Esophagus squamous epithelium (tissue), 5 donors: ENCODE measurements at regions not wholly inside any gene's neighbourhood (a gene's known extent, or its start where the extent isn't known, plus 50 kb on each side); places are given as distances from the start of the nearest gene placed in this dataset.

Experiments
- DNase-seq: peaks from one replicate; lab custom pipeline; 2025; lab: John Stamatoyannopoulos, UW
- H3K27ac ChIP-seq, 4 donors: fragments of 200-600 bp; sonication (generic); one replicate each; pipeline ENCODE4 v1.5.1; 2016 to 2019; ENCODE audit warnings: mild to moderate bottlenecking in 1 of 4
- H3K27me3 ChIP-seq, 4 donors: fragments of 200-600 bp; sonication (generic); 1 replicate in 3 of 4; 2 replicates in 1 of 4; pipeline versions ENCODE4 v1.5.1 to v1.6.0; 2017 to 2021; ENCODE audit warnings: antibody characterized with exemption in 1 of 4
- H3K36me3 ChIP-seq, 3 donors: fragments of 200-600 bp; sonication (generic); one replicate each; pipeline ENCODE4 v1.5.1; 2016 to 2019
- H3K4me1 ChIP-seq, 3 donors: fragments of 200-600 bp; sonication (generic); one replicate each; pipeline ENCODE4 v1.5.1; 2017 to 2019
- H3K4me3 ChIP-seq, 4 donors: fragments of 200-600 bp; sonication (generic); 1 replicate in 3 of 4; 2 replicates in 1 of 4; pipeline ENCODE4 v1.5.1; 2016 to 2019; ENCODE audit warnings: mild to moderate bottlenecking in 2 of 4, moderate library complexity in 1 of 4
- H3K9me3 ChIP-seq, 3 donors: fragments of 200-600 bp; sonication (generic); one replicate each; pipeline ENCODE4 v1.5.1; 2016 to 2019
- CTCF ChIP-seq, 6 experiments: fragments of 450-650 bp in 4 of 6; fragments of 200-600 bp in 2 of 6; sonication (generic) in 2 of 6; IDR thresholded peaks; one replicate each; pipeline ENCODE4 v1.5.1; 2016 to 2019; ENCODE audit warnings: antibody characterized with exemption in 6 of 6, mild to moderate bottlenecking in 4 of 6, moderate library complexity in 4 of 6
- POLR2A ChIP-seq, 4 donors: fragments of 450-650 bp; IDR thresholded peaks; one replicate each; pipeline ENCODE4 v1.6.1; 2017; ENCODE audit warnings: antibody characterized with exemption in 4 of 4, mild to moderate bottlenecking in 4 of 4, moderate library complexity in 3 of 4
- WGBS, 2 donors: methylation state at CpG; one replicate each; pipeline ENCODE4 v1.1.5; 2018; 5-methylcytosine and 5-hydroxymethylcytosine counted together
- intact Hi-C: fragments of 100-400 bp; cut with DNase I; formaldehyde crosslinking; loops from one replicate; pipeline ENCODE4 v1.15.0; 2022
- donor health status: DM: yes; HTN: yes; CAD: no.

DNA sequence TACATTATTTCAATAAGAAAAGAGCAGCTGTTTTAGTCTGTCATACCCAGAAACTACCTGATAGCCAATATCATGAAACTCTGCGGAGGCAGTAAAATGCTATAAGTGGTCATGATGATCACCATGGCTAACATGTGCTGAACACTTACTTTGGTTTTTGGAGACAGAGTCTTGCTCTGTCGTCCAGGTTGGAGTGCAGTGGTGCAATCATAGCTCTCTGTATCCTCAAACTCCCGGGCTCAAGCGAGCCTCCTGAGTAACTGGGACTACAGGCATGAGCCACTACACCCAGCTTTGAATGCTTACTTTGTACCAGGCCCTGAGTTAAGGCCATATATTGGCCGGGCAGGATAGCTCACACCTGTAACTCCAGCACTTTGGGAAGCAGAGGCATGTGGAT, 101.2 kb upstream of the DHX40 start:
- H3K4me1 ChIP-seq: peaks cover 0 to 31% (median 4%) of the 10 kb centered on the region in 3 donors
- H3K4me3 ChIP-seq: no peak overlapping the region
- TF ChIP-seq POLR2A (IDR thresholded peaks at IDR 0.05): no peak
- H3K9me3 ChIP-seq: no peaks in the 10 kb centered on the region
- H3K36me3 ChIP-seq: no peaks in the 10 kb centered on the region
- peaks cover 0 to 6% (median 0%) of the 10 kb centered on the region in 4 donors for H3K27me3 ChIP-seq
- WGBS, 2 donors: 87 to 94% methylated on average over 2 to 5 of the region's 5 CpGs
- intact Hi-C loops: no loop called here
- H3K27ac ChIP-seq: no peak overlapping the region
- DNase-seq: no peak

GRCh38 chr17:59465949-59466307, 99.5 kb upstream of the DHX40 start:
- no peak for TF ChIP-seq CTCF (IDR thresholded peaks at IDR 0.05)
- no peak overlapping the region for H3K27ac ChIP-seq
- no peaks in the 10 kb centered on the region for H3K36me3 ChIP-seq
- H3K4me1 ChIP-seq: peaks cover 0 to 31% (median 4%) of the 10 kb centered on the region in 3 donors
- peaks cover 0 to 6% (median 0%) of the 10 kb centered on the region in 4 donors for H3K27me3 ChIP-seq
- intact Hi-C loops: no loop called here
- no peaks in the 10 kb centered on the region for H3K9me3 ChIP-seq
- H3K4me3 ChIP-seq: no peak overlapping the region
- no peak for DNase-seq
- WGBS, 2 donors: 78 to 88% methylated on average over 6 of the region's 6 CpGs

DNA sequence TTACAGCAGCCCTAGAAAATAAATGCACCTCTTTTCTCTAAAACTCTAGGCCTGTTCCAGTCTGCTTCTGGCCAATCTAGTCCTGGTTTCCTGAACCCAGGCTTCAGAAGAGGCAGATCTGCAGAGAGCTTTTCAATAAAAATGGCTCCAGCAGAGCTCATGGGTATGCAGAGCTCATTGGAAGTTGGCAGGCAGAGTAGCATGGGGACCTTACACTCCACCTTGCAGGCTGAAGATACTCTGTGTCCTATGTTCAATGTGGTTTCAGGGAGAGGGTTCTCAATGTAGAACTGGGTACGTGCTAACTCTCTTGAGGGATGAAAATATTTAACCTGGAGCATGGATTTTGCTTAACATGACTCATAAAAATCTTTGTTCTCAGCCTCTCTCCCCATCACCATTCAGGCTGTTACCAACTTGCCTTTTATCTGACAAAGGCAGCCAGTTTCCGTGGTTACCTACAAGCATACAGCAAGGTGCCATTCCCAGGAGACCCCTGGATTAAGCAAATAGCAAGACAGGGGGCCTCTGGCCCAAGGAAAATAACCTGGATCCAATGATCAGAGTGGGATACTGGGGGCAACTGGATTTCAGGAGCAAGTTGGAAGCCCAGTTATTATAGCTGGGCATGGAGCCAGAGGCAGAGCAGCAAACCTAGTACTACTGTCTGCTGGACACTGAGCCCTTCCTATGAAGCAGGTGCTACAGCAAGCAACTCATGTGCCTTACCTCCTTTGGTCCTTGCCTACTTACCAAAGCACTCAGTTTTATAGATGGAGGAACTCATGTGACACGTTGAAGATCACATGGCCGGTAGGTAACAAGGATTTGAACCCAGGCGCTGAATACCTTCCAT, 98.2 kb upstream of the DHX40 start:
- Histone ChIP-seq H3K27ac (no peak overlapping the region), H3K9me3 (no peaks in the 10 kb centered on the region), H3K4me1 (peaks cover 0 to 31% (median 4%) of the 10 kb centered on the region in 3 donors), H3K36me3 (no peaks in the 10 kb centered on the region), H3K4me3 (no peak overlapping the region), H3K27me3 (peaks cover 0 to 6% (median 0%) of the 10 kb centered on the region in 4 donors)
- intact Hi-C loops: no loop called here
- TF ChIP-seq POLR2A (IDR thresholded peaks at IDR 0.05) (no peak), CTCF (IDR thresholded peaks at IDR 0.05) (no peak)
- DNase-seq: no peak
- 60 to 76% methylated on average over 5 of the region's 5 CpGs for WGBS, 2 donors

- no peak overlapping the region for H3K4me3 ChIP-seq
- H3K4me1 ChIP-seq: peaks cover 0 to 23% (median 0%) of the 10 kb centered on the region in 3 donors
- no peak overlapping the region for H3K27ac ChIP-seq
- no peak for DNase-seq
- intact Hi-C loops: no loop called here
- TF ChIP-seq POLR2A (IDR thresholded peaks at IDR 0.05) (no peak), CTCF (IDR thresholded peaks at IDR 0.05) (no peak)
- H3K9me3 ChIP-seq: no peaks in the 10 kb centered on the region
- WGBS, 2 donors: 72 to 75% methylated on average over 6 to 7 of the region's 8 CpGs
- H3K36me3 ChIP-seq: no peaks in the 10 kb centered on the region
- H3K27me3 ChIP-seq: peaks cover 0 to 6% (median 0%) of the 10 kb centered on the region in 4 donors
Observed at GRCh38 chr17:59469786-59470485, 95.5 kb upstream of the DHX40 start.

DNA sequence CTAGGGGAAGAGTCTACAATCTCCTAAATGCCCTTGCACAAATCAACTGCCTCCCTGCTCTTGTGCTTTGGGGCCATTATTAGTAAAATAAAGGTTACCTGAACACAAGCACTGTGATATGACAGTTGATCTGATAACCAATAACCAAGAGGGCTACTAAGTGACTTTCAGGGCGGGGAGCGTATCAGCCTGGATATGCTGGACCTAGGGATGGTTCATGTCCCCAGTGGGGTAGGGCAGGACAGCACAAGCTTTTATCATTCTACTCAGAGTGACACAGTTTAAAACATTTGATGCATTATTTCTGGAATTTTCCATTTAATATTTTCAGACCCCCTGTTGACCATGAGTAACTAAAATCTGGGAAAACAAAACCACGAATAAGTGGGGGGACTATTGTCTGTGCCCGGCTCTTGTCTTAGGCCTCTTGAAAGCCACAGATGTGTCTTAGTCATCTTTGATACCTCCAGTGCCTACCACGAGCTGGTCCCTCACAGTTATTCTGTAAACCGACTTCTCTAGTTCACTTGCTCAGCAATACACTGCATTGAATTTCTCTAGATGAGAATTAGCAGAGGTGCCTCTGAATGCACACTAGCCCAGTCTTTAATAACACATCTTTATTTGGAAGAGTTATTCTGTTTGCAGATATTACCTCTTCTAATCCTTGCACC, 94.6 kb upstream of the DHX40 start:
- no peak overlapping the region for H3K4me3 ChIP-seq
- intact Hi-C loops: no loop called here
- peaks cover 0 to 15% (median 0%) of the 10 kb centered on the region in 3 donors for H3K4me1 ChIP-seq
- 72 to 84% methylated on average over 6 of the region's 6 CpGs for WGBS, 2 donors
- no peaks in the 10 kb centered on the region for H3K9me3 ChIP-seq
- no peaks in the 10 kb centered on the region for H3K36me3 ChIP-seq
- no peak for TF ChIP-seq POLR2A (IDR thresholded peaks at IDR 0.05)
- TF ChIP-seq CTCF (IDR thresholded peaks at IDR 0.05): no peak
- DNase-seq: no peak
- no peak overlapping the region for H3K27ac ChIP-seq
- peaks cover 0 to 6% (median 0%) of the 10 kb centered on the region in 4 donors for H3K27me3 ChIP-seq
